Upper lobe of left lung (tissue), 4 donors: ENCODE measurements at regions not wholly inside any gene's neighbourhood (a gene's known extent, or its start where the extent isn't known, plus 50 kb on each side); places are given as distances from the start of the nearest gene placed in this dataset.

ENCODE experiments used
- EP300 ChIP-seq, 4 donors: sonication (generic); formaldehyde crosslinking; IDR thresholded peaks; one replicate each; pipeline ENCODE4 v1.5.1; 2017; ENCODE audit warnings: antibody characterized with exemption in 4 of 4, control low read depth in 2 of 4
- POLR2A ChIP-seq, 4 donors: fragments of 450-650 bp; IDR thresholded peaks; one replicate each; pipeline ENCODE4 v1.5.1; 2016 to 2017; ENCODE audit warnings: antibody characterized with exemption in 4 of 4, mild to moderate bottlenecking in 2 of 4
- POLR2AphosphoS5 ChIP-seq, 2 donors: sonication (generic); formaldehyde crosslinking; IDR thresholded peaks; one replicate each; pipeline ENCODE4 v1.5.1; 2017; ENCODE audit warnings: antibody characterized with exemption in 2 of 2
- TF ChIP-seq, protein P1 (sequence below), 6 experiments: fragments of 450-650 bp in 4 of 6; fragments of 200-600 bp in 2 of 6; sonication (generic) in 2 of 6; IDR thresholded peaks; one replicate each; pipeline ENCODE4 v1.5.1; 2016 to 2019; ENCODE audit warnings: antibody characterized with exemption in 6 of 6

- TF ChIP-seq, protein P1, sequence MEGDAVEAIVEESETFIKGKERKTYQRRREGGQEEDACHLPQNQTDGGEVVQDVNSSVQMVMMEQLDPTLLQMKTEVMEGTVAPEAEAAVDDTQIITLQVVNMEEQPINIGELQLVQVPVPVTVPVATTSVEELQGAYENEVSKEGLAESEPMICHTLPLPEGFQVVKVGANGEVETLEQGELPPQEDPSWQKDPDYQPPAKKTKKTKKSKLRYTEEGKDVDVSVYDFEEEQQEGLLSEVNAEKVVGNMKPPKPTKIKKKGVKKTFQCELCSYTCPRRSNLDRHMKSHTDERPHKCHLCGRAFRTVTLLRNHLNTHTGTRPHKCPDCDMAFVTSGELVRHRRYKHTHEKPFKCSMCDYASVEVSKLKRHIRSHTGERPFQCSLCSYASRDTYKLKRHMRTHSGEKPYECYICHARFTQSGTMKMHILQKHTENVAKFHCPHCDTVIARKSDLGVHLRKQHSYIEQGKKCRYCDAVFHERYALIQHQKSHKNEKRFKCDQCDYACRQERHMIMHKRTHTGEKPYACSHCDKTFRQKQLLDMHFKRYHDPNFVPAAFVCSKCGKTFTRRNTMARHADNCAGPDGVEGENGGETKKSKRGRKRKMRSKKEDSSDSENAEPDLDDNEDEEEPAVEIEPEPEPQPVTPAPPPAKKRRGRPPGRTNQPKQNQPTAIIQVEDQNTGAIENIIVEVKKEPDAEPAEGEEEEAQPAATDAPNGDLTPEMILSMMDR (IDR thresholded peaks at IDR 0.05): no peak
- TF ChIP-seq POLR2AphosphoS5 (IDR thresholded peaks at IDR 0.05) (no peak), EP300 (IDR thresholded peaks at IDR 0.05) (no peak), POLR2A (IDR thresholded peaks at IDR 0.05) (no peak)
Measured at GRCh38 chr9:31135567-31135966, 1248.9 kb upstream of the ACO1 start.
